ENCODE measurements at regions not wholly inside any gene's neighbourhood (a gene's known extent, or its start where the extent isn't known, plus 50 kb on each side); places are given as distances from the start of the nearest gene placed in this dataset.

DNA sequence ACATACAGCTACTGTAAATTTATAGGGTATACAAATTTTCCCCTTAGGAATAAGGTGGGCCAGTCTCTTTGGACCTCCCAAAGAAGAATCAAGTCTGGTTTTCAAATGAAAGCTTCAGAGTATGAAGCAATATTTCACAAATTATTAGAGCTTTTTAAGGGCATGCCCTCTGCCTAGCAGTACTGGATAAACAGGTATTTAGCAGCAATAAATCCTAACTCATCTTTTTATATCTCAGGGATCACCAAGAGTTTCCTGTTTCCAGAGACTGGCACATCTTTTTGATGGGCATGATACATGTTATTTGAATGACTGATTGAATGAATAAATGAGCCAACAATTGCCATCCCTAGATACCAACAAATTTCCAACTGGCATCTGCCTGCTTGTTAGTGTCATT is 190.4 kb downstream of the NRIP1 start:
- Histone ChIP-seq H2BK5ac (ENCODE audit: insufficient read length, low read length) (no peak overlapping the region), H3K27me3 (ENCODE audit: insufficient read depth, low read length) (no peaks in the 10 kb centered on the region), H2AK5ac (ENCODE audit: insufficient read length, low read length) (no peak overlapping the region), H3K56ac (ENCODE audit: insufficient read length, low read depth, low read length) (no peak overlapping the region), H3T11ph (ENCODE audit: low read length) (no peak overlapping the region), H3K14ac (ENCODE audit: insufficient read depth, low read length) (no peak overlapping the region), H3K23ac (ENCODE audit: insufficient read length, low read depth, low read length) (no peak overlapping the region), H3K4me2 (ENCODE audit: insufficient read depth, insufficient read length, low read length) (no peak overlapping the region), H4K91ac (ENCODE audit: insufficient read length, low read depth, low read length) (no peak overlapping the region), H3K18ac (ENCODE audit: insufficient read length, low read depth, low read length) (no peak overlapping the region), H2AFZ (ENCODE audit: low read length) (no peak overlapping the region), H2BK12ac (ENCODE audit: insufficient read length, low read depth, low read length) (no peak overlapping the region), H3K23me2 (ENCODE audit: insufficient read length, low read depth, low read length, poor library complexity, severe bottlenecking) (no peaks in the 10 kb centered on the region), H4K5ac (ENCODE audit: insufficient read length, low read depth, low read length) (no peak overlapping the region), H3K4ac (ENCODE audit: low read depth, low read length) (no peak overlapping the region), H3K79me2 (ENCODE audit: insufficient read depth, low read length) (no peaks in the 10 kb centered on the region), H3K79me1 (ENCODE audit: insufficient read depth, low read depth, low read length, poor library complexity, severe bottlenecking) (no peaks in the 10 kb centered on the region), H3K27ac (ENCODE audit: insufficient read length, low read depth, low read length) (no peak overlapping the region), H4K20me1 (ENCODE audit: control insufficient read depth, insufficient read depth, insufficient read length) (no peaks in the 10 kb centered on the region), H3K9ac (ENCODE audit: extremely low read depth, insufficient read length, low read length) (no peak overlapping the region), H2BK120ac (ENCODE audit: low read depth, low read length, poor library complexity, severe bottlenecking) (no peak overlapping the region), H4K8ac (replicated peaks; ENCODE audit: insufficient read length, low read depth, low read length) (no peak overlapping the region), H3K4me1 (ENCODE audit: insufficient read depth, low read length) (no peaks in the 10 kb centered on the region), H2BK20ac (ENCODE audit: low read depth, low read length, poor library complexity, severe bottlenecking) (no peak overlapping the region), H3K9me3 (ENCODE audit: control insufficient read depth, low read depth, low read length) (no peaks in the 10 kb centered on the region), H2BK15ac (ENCODE audit: low read depth, low read length) (no peak overlapping the region)
- Mint-ChIP-seq H3K9me3 (no peaks in the 10 kb centered on the region), H3K36me3 (ENCODE audit: insufficient read depth in 1 of 3, low read depth in 3 of 3) (no peaks in the 10 kb centered on the region), H3K4me3 (no peak overlapping the region), H3K27ac (no peak overlapping the region), H3K27me3 (ENCODE audit: low read depth) (peaks cover 1% of the 10 kb centered on the region; the same call in 1 of the 2 replicates), H3K4me1 (peaks cover 0 to 2% of the 10 kb centered on the region in 2 experiments; a peak in 2 of 4 replicates)
- TF ChIP-seq, protein P1, sequence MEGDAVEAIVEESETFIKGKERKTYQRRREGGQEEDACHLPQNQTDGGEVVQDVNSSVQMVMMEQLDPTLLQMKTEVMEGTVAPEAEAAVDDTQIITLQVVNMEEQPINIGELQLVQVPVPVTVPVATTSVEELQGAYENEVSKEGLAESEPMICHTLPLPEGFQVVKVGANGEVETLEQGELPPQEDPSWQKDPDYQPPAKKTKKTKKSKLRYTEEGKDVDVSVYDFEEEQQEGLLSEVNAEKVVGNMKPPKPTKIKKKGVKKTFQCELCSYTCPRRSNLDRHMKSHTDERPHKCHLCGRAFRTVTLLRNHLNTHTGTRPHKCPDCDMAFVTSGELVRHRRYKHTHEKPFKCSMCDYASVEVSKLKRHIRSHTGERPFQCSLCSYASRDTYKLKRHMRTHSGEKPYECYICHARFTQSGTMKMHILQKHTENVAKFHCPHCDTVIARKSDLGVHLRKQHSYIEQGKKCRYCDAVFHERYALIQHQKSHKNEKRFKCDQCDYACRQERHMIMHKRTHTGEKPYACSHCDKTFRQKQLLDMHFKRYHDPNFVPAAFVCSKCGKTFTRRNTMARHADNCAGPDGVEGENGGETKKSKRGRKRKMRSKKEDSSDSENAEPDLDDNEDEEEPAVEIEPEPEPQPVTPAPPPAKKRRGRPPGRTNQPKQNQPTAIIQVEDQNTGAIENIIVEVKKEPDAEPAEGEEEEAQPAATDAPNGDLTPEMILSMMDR (conservative IDR thresholded peaks at IDR 0.05), result no peak
- no peak for DNase-seq

Measured in H9 (cell line).